ENCODE measurements at regions not wholly inside any gene's neighbourhood (a gene's known extent, or its start where the extent isn't known, plus 50 kb on each side); places are given as distances from the start of the nearest gene placed in this dataset.

GRCh38 chr2:212682937-212683336 is 144.3 kb upstream of the ERBB4 start:
- no peaks in the 10 kb centered on the region for H3K79me1 ChIP-seq (ENCODE audit: insufficient read depth, low read depth, low read length, poor library complexity, severe bottlenecking)
- H4K20me1 ChIP-seq (ENCODE audit: control insufficient read depth, insufficient read depth, insufficient read length) = no peaks in the 10 kb centered on the region
- H3K56ac ChIP-seq (ENCODE audit: insufficient read length, low read depth, low read length) = no peak overlapping the region
- no peak overlapping the region for H4K8ac ChIP-seq (replicated peaks; ENCODE audit: insufficient read length, low read depth, low read length)
- Mint-ChIP-seq H3K9me3 (no peaks in the 10 kb centered on the region), H3K4me1 (peaks cover 0 to 2% of the 10 kb centered on the region in 2 experiments; a peak in 2 of 4 replicates), H3K36me3 (ENCODE audit: insufficient read depth in 1 of 3, low read depth in 3 of 3) (no peaks in the 10 kb centered on the region), H3K27me3 (ENCODE audit: low read depth) (no peaks in the 10 kb centered on the region), H3K4me3 (no peak overlapping the region), H3K27ac (no peak overlapping the region)
- H3K23me2 ChIP-seq (ENCODE audit: insufficient read length, low read depth, low read length, poor library complexity, severe bottlenecking) = no peaks in the 10 kb centered on the region
- H3K9me3 ChIP-seq (ENCODE audit: control insufficient read depth, low read depth, low read length) = no peaks in the 10 kb centered on the region
- H3K4me1 ChIP-seq (ENCODE audit: insufficient read depth, low read length) = no peaks in the 10 kb centered on the region
- H2BK120ac ChIP-seq (ENCODE audit: low read depth, low read length, poor library complexity, severe bottlenecking) = no peak overlapping the region
- H3T11ph ChIP-seq (ENCODE audit: low read length) = no peak overlapping the region
- DNase-seq = no peak
- H3K4ac ChIP-seq (ENCODE audit: low read depth, low read length) = no peak overlapping the region
- TF ChIP-seq CTCF (conservative IDR thresholded peaks at IDR 0.05) = no peak
- no peak overlapping the region for H3K23ac ChIP-seq (ENCODE audit: insufficient read length, low read depth, low read length)
- no peak overlapping the region for H4K91ac ChIP-seq (ENCODE audit: insufficient read length, low read depth, low read length)
- no peak overlapping the region for H2BK12ac ChIP-seq (ENCODE audit: insufficient read length, low read depth, low read length)
- H2BK15ac ChIP-seq (ENCODE audit: low read depth, low read length) = no peak overlapping the region
- WGBS (ENCODE audit: extremely low coverage, insufficient read length, low lambda C conversion rate) = no CpG with 5 or more reads among the region's 3 CpGs
- no peak overlapping the region for H3K14ac ChIP-seq (ENCODE audit: insufficient read depth, low read length)
- no peak overlapping the region for H2AK5ac ChIP-seq (ENCODE audit: insufficient read length, low read length)
- no peak overlapping the region for H3K18ac ChIP-seq (ENCODE audit: insufficient read length, low read depth, low read length)
- no peak overlapping the region for H3K27ac ChIP-seq (ENCODE audit: insufficient read length, low read depth, low read length)
- H2AFZ ChIP-seq (ENCODE audit: low read length) = no peak overlapping the region
- no peaks in the 10 kb centered on the region for H3K27me3 ChIP-seq (ENCODE audit: insufficient read depth, low read length)
- H3K9ac ChIP-seq (ENCODE audit: extremely low read depth, insufficient read length, low read length) = no peak overlapping the region
- H2BK5ac ChIP-seq (ENCODE audit: insufficient read length, low read length) = no peak overlapping the region
- H3K4me2 ChIP-seq (ENCODE audit: insufficient read depth, insufficient read length, low read length) = no peak overlapping the region
- no peak overlapping the region for H2BK20ac ChIP-seq (ENCODE audit: low read depth, low read length, poor library complexity, severe bottlenecking)
- no peaks in the 10 kb centered on the region for H3K79me2 ChIP-seq (ENCODE audit: insufficient read depth, low read length)
- H4K5ac ChIP-seq (ENCODE audit: insufficient read length, low read depth, low read length) = no peak overlapping the region
